GM18870 (cell line): ENCODE measurements at regions not wholly inside any gene's neighbourhood (a gene's known extent, or its start where the extent isn't known, plus 50 kb on each side); places are given as distances from the start of the nearest gene placed in this dataset.
A peak's percentile ranks its signal among the peaks of the same experiment; 100 is the strongest.
"Not testable (repeated sequence)": the region's sequence is repeated elsewhere in the genome, so short reads cannot be mapped to it uniquely, and the experiment has no call there.

ENCODE experiments used
- ATAC-seq: cut with Tn5 transposase; IDR thresholded peaks from one replicate; pipeline ENCODE4 v1.9.1; 2021; ENCODE audit warnings: moderate library complexity; ENCODE audit not compliant: unreplicated experiment

DNA sequence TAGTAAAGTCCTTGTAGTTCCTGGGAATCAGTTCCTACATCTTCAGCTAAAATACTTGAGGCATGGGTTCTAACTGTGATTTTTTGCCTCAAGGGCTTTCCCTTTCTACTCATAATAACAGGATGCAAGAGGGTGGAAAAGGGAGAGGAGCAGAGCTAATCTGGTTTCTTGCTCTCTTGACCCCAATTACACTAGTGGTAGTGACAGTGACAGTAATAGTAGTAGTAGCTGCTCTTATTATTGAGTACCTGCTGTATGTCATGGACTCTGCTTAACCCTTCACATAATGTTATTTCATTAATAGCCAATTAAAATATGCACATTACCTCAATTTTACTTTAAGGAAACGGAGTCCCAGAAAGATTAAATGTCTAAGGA is 214.8 kb upstream of the HNRNPA3 start:
- peak; percentile 19 for ATAC-seq

DNA sequence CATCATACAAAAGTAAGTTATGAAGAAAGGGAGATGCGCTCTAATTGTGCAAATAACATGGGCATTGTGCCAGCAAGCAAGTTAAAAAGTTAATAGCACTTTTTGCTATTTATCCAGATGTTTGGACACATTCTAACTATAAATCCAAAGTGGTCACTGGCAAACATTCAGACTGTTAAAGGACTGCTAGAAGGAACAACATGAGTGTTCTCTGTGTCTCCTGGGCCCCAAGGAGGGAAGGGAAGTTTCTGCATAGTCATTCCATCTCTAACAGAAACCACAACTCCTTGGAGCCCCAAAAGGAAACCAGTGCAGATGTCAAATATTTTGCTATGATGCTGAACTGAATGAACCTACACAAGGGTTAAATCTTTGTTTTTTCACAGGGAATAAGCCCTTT is 213.3 kb upstream of the HNRNPA3 start:
- peak; percentile 52 for ATAC-seq

DNA sequence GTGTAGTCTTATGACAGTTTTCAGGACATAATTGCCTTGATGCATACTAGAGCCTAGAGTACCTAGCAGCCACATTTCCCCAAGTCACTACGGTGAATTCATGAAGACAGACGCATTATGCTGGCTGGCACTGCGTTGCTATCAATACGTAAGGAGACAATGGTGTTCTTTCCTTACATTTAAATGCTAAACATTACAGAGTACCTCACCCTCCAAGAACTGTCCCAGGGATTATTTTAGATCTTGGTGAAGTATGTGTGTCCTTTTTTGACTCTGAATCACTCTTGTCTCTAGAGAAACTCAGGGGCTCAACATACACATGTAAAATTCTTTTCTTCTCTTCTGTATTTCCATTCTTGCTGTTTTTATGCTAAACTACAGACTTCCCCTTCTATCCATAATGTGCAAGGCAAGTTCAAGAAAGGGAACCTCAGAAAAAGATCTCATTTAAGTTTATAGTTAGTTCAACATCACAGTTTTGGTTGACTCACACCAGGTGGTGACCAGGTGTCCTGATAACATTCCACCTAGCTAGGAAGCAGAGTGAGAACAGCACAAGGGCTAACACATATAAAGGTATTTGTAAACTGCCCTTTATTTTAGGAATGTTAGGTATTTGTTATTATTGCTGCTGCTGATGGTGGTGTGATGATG is 212.4 kb upstream of the HNRNPA3 start:
- no peak for ATAC-seq

DNA sequence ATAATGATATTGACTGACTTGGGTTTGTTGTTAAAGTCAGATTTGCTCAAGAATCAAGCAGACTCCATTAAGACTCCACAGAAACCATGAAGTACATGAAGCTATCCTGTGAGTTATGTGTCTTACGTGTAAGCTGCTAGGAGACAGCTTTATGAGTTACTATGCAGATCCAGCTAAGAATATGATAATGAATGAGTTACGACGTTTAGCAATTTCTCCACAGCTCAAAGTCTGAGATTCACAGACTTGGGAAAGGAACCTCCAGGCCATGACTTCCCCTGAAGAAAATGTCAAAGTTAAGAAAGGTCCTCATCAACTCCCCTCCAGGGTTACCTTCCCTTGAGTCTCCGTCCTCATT is 211.9 kb upstream of the HNRNPA3 start:
- ATAC-seq = no peak

DNA sequence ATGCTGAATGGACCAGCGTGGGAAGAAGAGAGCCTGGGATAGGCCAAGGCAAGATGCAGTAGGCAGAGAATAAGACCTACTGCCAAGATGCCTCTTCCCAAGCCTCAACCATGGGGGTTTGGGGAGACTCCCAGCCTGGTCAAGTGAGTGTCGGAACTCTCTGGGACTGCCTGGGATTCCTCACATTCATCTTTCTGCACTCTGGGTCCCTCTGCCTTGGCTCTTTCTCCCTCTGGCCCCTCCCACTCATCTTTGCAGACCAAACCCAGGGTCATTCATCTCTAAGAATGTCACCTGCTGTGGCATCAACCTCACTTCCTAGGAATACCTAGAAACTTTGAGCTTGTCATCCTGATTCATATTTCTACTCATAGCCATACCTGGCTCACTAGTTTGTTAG is 211.3 kb upstream of the HNRNPA3 start:
- no peak for ATAC-seq

DNA sequence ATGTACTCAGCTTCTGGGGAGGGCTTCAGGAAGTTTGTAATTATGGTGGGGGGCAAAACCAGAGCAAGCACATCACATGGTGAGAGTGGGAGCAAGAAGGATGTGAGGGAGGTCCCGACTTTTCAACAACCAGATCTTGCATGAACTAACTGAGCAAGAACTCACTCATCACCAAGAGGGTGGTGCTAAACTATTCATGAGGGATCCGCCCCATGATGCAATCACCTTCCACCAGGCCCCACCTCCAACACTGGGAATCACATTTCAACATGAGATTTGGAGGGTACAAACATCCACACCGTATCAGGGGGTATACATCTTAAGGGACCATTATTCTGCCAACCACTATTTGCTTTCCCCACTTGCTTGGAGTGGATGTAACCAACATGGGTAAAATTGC is 209.6 kb upstream of the HNRNPA3 start:
- no peak for ATAC-seq

DNA sequence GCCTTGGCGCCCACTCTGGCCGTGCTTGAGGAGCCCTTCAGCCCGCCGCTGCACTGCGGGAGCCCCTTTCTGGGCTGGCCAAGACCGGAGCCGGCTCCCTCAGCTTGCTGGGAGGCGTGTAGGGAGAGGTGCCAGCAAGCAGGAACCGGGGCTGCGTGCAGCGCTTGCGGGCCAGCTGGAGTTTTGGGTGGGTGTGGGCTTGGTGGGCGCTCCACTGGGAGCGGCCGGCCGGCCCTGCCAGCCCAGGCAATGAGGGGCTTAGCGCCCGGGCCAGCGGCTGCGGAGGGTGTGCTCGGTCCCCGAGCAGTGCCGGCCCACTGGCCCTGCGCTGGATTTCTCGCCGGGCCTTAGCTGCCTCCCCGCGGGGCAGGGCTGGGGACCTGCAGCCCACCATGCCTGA is 204.9 kb upstream of the HNRNPA3 start:
- ATAC-seq = not testable (repeated sequence)

DNA sequence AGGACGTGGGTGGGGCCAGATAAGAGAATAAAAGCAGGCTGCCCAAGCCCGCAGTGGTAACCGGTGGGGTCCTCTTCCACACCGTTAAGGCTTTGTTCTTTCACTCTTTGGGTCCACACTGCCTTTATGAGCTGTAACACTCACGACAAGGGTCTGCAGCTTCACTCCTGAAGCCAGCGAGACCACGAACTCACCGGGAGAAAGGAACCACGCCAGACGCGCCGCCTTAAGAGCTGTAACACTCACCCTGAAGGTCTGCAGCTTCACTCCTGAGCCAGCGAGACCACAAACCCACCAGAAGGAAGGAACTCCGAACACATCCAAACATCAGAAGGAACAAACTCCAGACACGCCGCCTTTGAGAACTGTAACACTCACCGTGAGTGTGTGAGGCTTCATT is 203.9 kb upstream of the HNRNPA3 start:
- not testable (repeated sequence) for ATAC-seq

DNA sequence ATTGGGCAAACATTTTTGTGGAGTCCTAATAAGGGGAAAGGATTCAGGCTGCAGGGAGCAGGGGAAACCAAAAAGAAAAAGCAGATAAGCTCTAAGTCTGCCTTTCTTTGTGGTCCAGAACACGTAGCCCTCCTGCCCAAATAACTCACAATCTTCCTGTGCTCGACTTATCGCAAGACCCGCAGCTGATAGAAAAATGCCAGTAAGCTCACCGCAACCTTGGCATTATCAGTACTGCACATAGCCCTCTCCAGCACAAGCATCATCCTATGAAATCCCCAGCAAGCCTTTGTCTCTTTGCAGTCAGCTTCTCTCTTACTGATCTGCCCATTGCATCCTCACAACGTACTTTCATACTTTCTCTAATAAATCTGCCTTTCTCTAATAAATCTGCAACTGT is 202.4 kb upstream of the HNRNPA3 start:
- no peak for ATAC-seq

DNA sequence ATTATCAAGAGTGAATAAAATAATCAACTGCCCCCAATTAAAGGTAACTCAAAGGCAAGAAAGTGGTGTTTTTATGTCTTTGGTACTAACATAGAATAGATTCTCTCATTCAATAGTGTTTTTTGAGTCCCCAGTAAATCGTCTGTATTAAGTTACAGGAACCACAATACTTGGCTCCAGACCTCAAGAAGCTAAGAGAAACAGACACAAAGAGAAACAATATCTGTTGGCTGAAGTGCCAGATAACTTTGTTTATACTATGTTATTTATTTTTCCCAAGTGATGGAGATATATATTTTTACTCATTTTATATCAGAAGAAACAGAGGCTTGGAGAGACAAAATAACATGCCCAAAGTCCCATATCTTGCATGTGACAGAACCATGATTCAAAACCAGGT is 201.7 kb upstream of the HNRNPA3 start:
- no peak for ATAC-seq

DNA sequence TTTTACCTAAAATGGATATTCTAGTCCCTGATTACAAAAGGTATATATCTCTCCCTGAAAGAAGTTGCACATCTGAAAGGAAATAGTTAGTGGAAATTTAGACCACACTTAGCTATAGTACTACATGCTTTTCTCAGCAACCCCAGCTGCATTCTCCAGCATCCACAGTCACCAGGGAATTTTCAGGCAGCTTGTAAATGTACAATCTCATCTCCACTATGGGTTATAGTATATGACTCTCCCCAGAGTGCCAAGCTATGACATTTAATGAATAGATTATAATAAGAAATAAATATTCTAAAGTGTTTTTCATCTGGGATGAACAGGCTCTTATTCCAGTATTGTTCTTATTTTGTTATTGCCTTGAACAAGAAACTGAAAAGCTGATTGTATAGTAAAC is 197.6 kb upstream of the HNRNPA3 start:
- no peak for ATAC-seq

DNA sequence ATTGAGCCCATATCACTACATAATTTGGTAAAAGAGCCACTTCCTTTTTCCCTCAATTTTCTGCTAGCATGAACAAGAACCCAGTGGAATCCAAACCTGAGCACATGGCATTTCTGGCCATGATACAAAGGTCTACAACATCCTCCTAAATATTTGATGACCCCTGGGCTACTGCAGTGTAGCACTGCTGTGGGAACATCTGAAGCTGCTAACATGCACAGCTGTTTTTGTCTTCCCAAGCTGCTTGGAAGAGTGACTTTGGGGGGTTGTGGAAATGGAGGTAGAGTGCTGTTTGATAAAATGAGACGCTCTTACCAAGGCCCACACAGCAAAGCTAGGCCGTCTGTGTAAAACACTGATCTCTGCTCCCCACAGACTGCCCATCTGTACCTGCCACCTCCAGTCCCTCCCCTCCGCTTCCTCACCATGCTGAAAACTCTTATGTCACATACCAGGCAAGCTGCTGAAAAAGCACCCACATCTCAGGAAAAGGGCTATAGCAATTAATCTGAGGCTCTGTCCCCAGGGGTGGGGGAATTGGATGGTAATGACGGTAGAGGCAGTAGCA is 197.2 kb upstream of the HNRNPA3 start:
- no peak for ATAC-seq

DNA sequence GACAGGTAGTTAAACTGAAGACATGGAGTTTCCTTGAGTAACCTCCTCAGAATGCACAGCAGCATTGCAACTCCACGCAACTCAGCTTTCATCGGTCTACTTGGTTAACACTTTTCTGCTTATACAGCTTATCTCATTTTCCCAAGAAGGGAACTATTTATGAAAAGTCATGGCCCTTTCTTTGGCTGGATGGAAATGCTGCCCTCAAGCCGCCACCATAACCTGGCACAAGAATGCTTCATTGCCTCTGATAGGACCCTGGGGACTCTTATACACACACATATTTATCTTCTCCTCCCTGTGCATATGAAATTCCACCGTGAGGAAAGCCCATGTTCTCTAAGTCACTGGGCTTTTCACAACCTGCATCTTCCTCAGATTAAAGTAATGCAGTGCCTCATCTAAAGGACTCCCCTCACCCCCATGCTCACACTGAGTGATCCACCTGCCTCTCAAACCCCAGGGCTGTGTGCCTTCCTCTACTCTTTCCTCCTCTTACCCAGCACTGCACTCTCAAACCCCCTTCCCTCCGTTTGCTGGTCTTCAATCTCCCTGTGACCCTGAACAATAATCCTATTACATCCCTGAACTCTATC is 192.0 kb upstream of the HNRNPA3 start:
- no peak for ATAC-seq

DNA sequence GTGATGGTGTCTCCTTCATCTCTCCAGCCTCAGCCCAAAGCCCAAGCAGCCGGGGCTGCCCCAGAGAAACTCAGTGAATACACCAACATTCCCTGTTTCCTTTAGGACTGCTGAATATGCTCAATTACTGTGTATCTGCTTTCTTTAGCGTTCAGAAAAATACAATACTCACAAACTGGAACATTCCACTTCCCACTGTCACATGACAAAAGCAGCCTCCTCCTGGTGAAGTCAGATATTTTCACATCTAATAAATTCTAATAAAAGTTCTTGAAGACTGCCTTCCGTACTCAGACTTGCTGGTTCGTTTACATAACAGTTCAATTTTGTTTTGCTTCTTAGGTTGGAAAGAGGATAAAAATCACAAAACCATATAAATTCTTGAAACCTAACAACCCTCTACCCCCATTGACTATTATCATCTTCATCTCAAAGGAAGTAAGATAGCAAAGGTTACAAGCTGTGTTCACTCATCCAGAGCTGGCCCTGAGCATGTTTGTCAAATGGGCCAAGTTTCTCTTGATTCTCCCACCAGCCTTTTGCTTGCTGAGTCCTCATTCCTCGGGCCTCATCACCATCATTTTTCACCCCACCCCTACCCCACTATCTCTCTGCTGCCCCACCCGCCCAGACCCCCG is 190.8 kb upstream of the HNRNPA3 start:
- ATAC-seq = no peak

DNA sequence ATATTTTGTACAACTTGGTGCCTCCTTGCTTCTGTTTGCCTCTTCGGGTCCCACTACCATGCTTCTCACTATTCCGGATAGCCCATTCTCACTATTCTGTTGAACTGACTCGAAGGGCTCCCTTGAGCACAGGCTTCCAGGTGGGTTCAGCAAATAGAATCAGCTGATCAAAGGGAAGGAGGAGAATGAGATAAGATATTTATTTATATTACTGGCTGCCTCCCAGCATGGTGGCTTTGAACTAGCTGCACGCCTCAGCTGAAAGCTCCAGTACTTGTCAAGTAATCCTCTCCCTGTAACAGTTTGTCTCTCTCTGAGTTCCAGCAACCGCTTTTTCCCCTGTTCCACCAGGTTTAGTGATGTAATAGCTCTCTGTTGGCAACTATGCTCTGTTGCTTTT is 187.8 kb upstream of the HNRNPA3 start:
- no peak for ATAC-seq

DNA sequence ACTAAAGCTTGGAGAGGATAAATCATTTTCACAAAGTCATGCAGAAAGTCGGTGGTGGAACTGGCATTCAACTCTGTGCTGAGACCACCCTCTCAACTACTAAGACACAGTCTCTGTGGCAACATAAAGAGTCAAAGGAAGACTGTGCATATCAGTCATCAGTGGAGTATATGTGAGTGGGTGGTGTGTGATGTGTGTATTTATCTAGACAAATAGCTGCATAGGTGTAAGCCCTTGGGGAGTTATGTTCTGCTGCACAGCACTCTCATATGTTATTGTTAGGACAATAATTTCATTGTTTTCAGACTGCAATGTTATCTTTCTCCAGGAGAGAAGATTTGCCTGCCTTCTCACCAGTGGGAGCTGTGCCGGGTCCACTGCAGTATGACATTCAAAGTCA is 186.3 kb upstream of the HNRNPA3 start:
- no peak for ATAC-seq

DNA sequence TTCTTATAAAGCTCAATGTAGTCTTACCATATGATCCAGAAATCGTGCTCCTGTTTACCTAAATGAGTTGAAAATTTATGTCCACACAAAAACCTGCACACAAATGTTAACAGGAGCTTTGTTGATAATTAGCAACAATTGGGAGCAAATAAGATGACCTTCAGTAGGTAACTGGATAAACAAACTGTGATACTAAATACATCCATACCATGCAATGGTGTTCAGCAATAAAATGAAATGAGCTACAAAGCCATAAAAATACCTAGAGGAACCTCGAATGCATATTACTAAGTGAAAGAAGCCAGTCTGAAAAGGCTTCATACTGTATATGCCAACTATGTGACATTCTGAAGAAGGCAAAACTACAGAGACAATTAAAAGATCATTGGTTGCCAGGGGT is 185.6 kb upstream of the HNRNPA3 start:
- no peak for ATAC-seq

DNA sequence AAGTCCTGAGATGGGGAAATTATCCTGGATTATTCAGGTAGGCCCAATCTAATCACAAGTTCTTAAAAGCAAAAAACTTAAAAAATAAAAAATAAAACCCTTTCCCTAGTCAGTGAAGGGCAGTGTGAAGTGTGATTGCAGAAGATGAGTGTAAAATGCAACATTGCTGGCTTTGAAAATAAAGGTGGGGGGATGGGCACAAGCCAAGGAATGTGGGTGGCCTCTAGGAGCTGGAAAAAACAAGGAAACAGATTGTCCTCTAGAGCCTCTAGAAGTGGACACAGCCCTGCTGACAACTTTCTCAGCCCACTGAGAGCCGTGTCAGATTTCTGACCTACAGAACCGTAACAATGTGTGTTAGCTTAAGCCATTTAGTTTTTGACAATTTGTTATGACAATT is 184.3 kb upstream of the HNRNPA3 start:
- no peak for ATAC-seq

DNA sequence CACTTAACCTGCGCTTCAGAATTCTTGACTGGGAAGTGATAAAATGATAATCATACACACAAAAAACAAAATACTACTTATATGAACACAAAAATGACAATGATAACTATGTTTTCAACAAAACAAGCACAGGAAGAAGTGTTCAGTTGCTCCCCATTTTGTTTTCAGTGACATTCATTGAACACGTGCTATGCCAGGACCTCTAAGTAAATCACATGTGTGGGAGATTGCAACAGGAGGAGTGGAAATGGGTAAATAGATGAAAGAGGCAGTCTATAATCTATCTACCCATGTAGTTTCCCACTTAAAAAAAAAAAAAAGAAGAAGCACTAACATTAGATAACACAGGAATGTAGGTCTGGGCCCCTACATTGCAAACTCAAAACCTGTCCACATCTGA is 183.5 kb upstream of the HNRNPA3 start:
- no peak for ATAC-seq

DNA sequence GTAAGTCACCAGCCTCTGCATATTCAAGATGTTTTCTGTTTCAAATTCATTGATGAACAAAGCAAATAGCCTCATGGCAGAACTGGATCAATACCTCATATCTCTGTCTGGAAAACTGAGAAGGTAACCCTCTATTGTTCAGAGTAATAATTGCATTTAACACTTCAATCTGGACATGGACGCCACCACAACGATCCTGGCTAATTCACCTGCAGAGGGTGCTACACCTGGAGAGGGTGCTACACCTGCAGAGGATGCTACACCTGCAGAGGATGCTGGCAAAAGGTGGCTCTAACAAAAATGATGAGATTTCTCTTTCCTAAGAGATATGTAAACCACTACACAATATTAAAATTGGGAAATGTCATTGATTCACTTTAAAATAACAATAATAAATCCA is 183.1 kb upstream of the HNRNPA3 start:
- no peak for ATAC-seq

DNA sequence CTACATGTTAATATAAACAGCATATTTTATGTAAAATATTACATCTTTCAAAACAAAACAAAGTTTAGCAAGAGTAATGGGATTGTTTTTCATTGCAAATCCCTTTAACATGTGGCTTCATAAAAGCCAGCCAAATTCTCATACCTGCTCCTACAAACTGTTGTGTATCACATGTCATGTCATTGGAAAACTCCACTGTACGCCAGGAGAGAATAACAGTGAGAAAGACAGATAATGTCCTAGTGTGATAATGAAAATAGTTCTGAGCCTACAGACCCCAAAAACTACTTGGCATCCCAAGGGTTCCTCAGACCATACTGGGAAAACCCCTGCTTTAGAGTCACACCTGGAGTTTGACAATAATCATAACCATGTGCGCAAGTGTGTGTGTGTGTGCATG is 182.7 kb upstream of the HNRNPA3 start:
- no peak for ATAC-seq

DNA sequence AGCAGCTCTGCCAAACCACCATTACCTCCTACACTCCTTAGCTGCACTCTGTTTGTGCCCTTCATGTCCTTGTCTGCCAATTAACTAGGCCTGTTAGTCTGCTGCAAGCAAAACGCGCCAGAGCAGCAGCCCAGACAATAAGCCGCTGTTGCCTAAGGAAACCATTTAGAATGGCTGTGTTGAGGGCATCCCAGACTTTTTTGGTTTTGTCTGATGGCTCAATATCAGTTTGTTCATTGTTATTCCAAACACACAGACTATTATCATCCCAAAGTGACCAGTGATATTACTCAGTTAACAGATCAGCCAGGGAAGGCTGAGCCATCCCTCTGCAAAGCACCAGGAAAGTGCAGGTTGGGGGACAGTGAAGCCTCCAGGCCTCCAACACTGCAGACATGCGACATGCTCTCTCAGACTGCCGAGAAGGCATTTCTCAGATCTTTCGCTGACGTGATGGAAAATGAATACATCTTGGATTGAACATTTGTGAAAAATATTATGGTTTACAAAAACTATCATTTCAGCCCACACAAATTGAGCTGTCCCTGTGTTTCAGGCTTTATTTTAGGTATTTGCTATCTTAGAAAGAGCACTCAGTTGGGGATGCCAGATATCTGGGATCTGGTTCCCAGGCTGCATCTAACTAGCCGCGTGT is 182.0 kb upstream of the HNRNPA3 start:
- no peak for ATAC-seq
